ENCODE measurements at regions not wholly inside any gene's neighbourhood (a gene's known extent, or its start where the extent isn't known, plus 50 kb on each side); places are given as distances from the start of the nearest gene placed in this dataset.

GRCh38 chr1:221162939-221163338, 283.7 kb downstream of the HLX start:
- no peaks in the 10 kb centered on the region for H3K9me3 ChIP-seq
- WGBS, 2 donors: 91 to 99% methylated on average over 2 of the region's 2 CpGs
- TF ChIP-seq CTCF (IDR thresholded peaks at IDR 0.05): no peak
- no peak for TF ChIP-seq POLR2A (IDR thresholded peaks at IDR 0.05)

GRCh38 chr1:221164029-221164428, 284.8 kb downstream of the HLX start:
- no peaks in the 10 kb centered on the region for H3K27me3 ChIP-seq
- no peaks in the 10 kb centered on the region for H3K9me3 ChIP-seq
- H3K4me1 ChIP-seq: no peaks in the 10 kb centered on the region
- H3K36me3 ChIP-seq: no peaks in the 10 kb centered on the region
- 94 to 97% methylated on average over 1 of the region's 1 CpG for WGBS, 2 donors
- no peak overlapping the region for H3K27ac ChIP-seq
- no peak for TF ChIP-seq POLR2A (IDR thresholded peaks at IDR 0.05)
- DNase-seq: no peak
- no peak overlapping the region for H3K4me3 ChIP-seq (replicated peaks in 1 of 3)
- intact Hi-C loops (cut with DNase I): no loop called here

More at GRCh38 chr1:221162939-221163338, 283.7 kb downstream of the HLX start:
- Histone ChIP-seq H3K36me3 (no peaks in the 10 kb centered on the region), H3K27me3 (no peaks in the 10 kb centered on the region), H3K4me3 (replicated peaks in 1 of 3) (no peak overlapping the region), H3K4me1 (no peaks in the 10 kb centered on the region), H3K27ac (no peak overlapping the region)
- intact Hi-C loops (cut with DNase I): no loop called here
- DNase-seq: no peak

DNA sequence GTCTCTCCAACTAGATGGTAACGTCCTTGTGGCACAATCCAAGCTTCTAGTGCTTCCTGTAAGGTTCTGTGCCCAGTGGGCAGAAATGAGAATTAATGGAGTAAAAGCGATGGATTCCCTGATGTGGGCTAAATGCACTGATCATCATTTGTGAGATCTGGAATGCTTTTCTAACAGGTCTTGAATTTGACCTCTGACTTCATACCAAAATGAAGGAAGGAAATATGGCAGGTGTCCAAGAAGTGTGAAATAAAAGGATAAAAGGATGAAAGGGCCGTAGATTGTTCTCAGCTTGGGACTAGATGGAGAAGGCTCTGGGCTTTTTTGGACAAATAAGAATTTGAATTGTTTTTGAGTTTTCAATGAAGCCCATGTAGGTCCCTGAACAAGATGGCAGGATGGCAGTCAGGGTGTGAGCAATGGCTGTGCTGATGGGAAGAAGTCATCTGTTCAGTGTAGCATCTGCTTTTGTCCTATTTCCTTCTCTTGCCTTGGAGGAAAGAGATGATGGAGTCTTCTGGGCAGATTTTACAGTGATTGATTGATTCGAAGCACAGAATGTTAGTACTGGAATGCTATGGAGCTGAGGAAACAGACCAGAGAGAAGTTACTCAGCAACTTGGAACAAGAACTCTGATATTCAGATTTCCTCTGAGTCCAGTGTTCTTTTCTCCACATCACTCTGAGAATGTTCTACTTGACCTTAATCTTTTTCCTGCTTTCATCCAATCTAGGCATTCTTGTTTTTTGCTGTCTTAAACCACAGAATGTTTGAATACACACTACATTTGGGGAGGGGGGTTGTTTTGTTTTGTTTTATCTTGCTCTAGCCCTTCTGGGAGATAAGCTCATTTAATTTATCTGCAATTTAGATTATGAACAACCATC, 286.0 kb downstream of the HLX start:
- TF ChIP-seq CTCF (IDR thresholded peaks at IDR 0.05) (no peak), POLR2A (IDR thresholded peaks at IDR 0.05) (no peak)
- no peak for DNase-seq
- H3K27ac ChIP-seq: no peak overlapping the region
- 84% methylated on average over 4 of the region's 4 CpGs for WGBS, 2 donors
- no peak overlapping the region for H3K4me3 ChIP-seq (replicated peaks in 1 of 3)
- H3K36me3 ChIP-seq: no peaks in the 10 kb centered on the region
- H3K9me3 ChIP-seq: no peaks in the 10 kb centered on the region
- H3K4me1 ChIP-seq: no peaks in the 10 kb centered on the region
- no peaks in the 10 kb centered on the region for H3K27me3 ChIP-seq
- intact Hi-C loops (cut with DNase I): no loop called here

DNA sequence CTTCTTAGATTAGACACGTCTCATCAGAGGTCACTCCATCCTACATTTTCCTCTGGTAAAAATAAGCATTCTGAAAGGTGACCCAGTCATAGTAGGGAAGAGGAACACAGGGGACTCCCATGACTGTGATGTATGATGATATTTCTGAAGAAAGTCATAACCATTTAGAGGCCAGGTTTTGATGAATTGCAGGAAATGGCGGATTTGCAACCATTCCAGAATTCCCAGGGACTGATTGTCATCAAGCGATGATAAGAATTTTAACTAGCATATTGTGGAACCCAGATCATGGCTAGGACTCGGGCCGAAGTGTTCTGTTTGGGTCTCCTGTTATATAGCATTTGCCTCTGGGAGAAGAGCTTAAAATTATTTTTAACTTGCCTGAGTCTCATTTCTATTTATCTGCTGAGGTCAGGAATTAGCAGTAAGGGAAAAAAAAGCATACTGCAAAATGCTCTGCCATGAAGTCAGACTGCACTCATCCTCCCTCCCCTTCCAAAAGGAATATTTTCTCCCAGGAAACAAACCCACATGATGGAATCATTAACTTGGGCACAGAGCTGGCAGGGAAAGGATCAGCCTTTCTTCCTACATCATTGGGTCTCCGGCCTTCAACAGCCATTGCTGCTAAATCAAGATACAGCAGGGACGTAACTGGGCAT, 286.7 kb downstream of the HLX start:
- TF ChIP-seq POLR2A (IDR thresholded peaks at IDR 0.05): no peak
- H3K27ac ChIP-seq: no peak overlapping the region
- no peak overlapping the region for H3K4me3 ChIP-seq (replicated peaks in 1 of 3)
- DNase-seq: no peak
- no peaks in the 10 kb centered on the region for H3K9me3 ChIP-seq
- no peaks in the 10 kb centered on the region for H3K4me1 ChIP-seq
- H3K36me3 ChIP-seq: no peaks in the 10 kb centered on the region
- no peaks in the 10 kb centered on the region for H3K27me3 ChIP-seq
- intact Hi-C loops (cut with DNase I): no loop called here
- WGBS, 2 donors: 72 to 86% methylated on average over 7 of the region's 7 CpGs

DNA sequence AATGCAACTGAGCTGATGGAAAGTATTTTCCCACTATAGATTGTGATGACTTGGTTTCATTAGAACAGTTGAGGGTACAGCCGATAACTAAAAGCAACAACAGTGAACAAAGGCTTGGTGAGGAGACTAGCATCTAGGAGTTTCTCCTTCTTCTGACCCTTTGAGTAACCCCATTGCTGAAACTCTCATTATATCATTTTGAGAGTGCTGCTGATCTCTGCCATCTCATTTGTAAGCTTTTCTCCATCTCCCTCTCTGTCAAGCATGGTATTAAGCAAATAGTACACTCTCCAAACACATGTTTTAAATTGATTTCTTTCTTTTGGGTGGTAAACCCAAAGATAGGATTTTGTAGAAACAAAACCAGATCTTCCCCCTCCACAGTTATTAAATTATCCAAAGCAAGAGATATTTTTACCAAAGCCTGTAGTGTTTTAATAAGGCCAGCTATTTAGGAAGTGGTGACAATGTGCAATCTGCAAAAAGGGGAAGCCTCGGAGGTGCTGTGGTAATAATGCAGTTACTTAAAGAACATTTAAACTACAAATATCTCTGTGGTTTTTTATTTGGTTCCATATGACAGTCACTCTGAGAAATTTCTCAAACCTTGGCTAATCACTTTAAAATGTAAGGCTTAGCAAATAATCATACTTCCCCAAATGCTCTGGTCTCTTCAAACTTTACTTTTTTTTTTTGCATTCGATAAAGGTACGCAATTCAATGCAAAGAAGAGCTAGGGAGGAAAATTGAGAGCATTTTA, 287.5 kb downstream of the HLX start:
- Histone ChIP-seq H3K4me3 (replicated peaks in 1 of 3) (no peak overlapping the region), H3K27me3 (no peaks in the 10 kb centered on the region), H3K4me1 (no peaks in the 10 kb centered on the region), H3K9me3 (no peaks in the 10 kb centered on the region), H3K27ac (no peak overlapping the region), H3K36me3 (no peaks in the 10 kb centered on the region)
- TF ChIP-seq POLR2A (IDR thresholded peaks at IDR 0.05) (no peak), CTCF (IDR thresholded peaks at IDR 0.05) (no peak)
- WGBS, 2 donors: 88 to 94% methylated on average over 4 of the region's 4 CpGs
- intact Hi-C loops (cut with DNase I): no loop called here
- DNase-seq: no peak

Data from thyroid gland (tissue), 4 donors.